Mucosa of gallbladder (tissue), 1 donor: ENCODE measurements at regions not wholly inside any gene's neighbourhood (a gene's known extent, or its start where the extent isn't known, plus 50 kb on each side); places are given as distances from the start of the nearest gene placed in this dataset.

Experiments
- DNase-seq: peaks from one replicate; pipeline ENCODE4 v3.0.0-alpha.2; 2020; ENCODE audit warnings: low spot score
- donor health status: DM: no; HTN: no; CAD: no.

GRCh38 chr2:239500574-239501550 is 100.0 kb upstream of the HDAC4 start:
- no peak for DNase-seq

- DNase-seq = no peak
These were observed 99.1 kb upstream of the HDAC4 start for GRCh38 chr2:239499726-239500573.

DNA sequence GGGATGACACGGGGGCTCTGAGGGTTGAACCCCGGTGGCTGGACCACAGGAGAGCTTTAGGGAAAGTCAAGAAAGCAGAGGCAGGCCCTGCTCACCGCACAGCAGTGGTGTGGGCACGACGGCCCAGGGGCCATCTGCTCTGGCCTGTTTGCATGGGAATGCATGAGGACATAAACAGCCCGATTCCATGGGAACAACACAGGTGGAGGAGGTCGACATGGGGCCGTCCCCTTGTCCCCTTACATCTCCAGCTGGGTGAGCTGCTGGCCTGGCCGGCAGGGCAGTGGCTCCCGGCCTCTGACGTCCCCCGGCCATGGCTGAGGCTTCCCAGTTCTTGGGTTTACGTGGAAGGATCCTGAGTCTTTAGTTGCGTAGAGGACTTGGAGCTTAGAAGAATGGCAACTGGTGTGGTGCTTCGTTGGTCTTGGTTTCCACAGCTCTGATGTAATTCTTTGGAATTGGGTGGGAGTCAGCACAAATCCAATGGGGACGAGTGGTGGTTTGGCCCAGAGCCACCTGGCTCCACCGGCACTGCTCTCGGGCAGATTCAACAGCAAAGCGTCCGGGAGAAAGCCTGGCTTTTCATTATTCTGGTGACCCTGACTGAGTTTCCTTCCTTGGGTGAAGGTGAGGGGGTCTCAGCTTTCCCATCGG is 98.3 kb upstream of the HDAC4 start:
- peak; percentile 57 for DNase-seq

- DNase-seq = no peak
These were observed 97.8 kb upstream of the HDAC4 start for GRCh38 chr2:239498576-239498975.

DNA sequence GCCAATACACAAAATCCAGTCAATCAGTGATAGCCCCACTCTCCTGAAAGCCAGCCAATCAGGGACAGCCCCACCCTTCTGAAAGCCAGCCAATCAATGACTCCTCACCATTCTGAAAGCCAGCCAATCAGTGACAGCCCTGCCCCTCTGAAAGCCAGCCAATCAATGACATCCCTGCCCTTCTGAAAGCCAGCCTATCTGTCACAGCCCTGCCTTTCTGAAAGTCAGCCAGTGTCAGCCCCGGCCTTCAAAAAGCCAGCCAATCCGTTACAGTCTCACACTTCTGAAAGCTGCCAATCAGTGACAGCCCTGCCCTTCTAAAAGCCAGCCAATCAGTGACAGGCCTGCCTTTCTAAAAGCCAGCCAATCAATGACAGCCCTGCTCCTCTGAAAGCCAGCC is 95.9 kb upstream of the HDAC4 start:
- peak; percentile 82 for DNase-seq

DNA sequence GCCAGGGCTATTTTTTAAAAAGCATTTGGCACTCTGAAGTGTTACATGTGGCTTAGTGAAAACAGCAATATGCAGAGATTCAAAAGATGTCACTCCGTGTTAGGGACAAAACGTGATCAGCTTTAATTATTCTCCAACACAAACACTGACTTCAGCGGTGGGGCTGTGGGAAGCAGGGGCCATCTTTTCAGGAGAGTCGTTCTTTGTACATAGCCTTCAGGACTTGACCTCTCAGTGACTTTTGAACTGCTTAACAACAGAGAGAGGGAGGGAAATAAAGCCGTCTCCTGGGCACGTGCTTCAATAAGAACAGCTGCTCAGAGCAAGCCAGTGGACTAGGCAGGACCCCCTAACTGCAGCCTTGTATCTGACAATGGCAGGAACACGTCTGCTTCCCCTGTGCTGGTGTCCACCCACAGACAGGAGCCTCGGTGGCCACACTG is 95.0 kb upstream of the HDAC4 start:
- no peak for DNase-seq

DNA sequence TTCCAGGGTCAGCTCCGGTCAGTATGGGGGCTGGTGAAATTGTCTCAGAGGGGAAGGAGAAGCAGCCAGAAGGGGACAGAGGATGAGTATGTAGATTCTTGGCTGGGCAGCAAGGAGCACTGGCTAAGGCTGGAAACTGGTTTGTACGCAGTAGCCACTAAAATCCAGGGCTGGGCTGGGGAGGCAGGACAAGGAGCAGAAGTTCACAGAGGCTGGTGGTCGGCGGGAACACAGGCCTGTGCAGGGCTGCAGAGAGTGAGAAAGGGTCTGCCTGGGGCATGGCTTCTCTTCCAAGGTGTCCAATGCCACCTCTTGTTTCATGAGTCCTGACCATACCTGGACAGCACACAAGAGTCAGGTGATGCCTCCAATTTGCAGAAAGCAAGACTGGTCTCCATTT is 94.4 kb upstream of the HDAC4 start:
- no peak for DNase-seq

DNA sequence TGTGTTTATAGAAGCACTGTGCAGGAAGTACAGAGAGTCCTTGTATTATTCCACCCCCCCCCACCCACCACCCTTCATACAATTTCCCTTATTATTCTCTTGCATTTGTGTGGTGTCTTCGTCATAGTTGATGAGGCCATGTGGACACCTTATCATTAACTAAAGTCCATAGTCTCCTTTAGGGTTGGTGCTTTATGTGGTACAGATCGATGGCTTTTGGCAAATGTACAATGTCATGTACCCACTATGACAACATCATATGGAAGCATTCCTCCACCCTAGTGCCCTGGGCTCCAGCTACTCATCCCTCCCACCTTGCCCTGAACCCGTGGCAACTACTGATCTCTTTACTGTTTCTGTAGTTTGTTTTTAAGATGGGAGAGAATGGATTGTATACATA is 93.8 kb upstream of the HDAC4 start:
- peak; percentile 81 for DNase-seq

DNA sequence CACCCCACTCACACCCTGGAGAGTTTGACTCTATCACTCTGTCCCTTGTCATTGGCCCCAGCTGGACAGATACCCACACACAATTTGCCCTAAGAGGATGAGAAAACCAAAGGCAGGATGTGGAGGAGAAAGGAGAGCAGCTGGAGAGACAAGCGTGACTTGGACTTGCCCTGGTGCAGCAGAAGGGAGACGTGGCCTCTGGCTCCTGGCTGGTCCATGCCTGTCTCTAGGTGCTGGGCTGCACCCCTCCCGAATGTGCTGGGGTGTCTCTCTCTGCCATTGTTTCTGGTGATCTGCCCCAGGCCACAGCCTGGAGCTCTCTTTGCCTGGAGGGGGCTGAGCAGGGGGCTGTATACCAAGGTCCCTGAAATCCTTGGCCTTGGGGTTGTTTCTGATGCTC is 88.7 kb upstream of the HDAC4 start:
- no peak for DNase-seq

- no peak for DNase-seq
These were observed 87.3 kb upstream of the HDAC4 start for GRCh38 chr2:239488125-239488524.

- DNase-seq = no peak
These were observed 86.5 kb upstream of the HDAC4 start for GRCh38 chr2:239487272-239487671.

- no peak for DNase-seq
These were observed 84.8 kb upstream of the HDAC4 start for GRCh38 chr2:239485622-239486021.

GRCh38 chr2:239484571-239485355 is 83.9 kb upstream of the HDAC4 start:
- DNase-seq = no peak

DNA sequence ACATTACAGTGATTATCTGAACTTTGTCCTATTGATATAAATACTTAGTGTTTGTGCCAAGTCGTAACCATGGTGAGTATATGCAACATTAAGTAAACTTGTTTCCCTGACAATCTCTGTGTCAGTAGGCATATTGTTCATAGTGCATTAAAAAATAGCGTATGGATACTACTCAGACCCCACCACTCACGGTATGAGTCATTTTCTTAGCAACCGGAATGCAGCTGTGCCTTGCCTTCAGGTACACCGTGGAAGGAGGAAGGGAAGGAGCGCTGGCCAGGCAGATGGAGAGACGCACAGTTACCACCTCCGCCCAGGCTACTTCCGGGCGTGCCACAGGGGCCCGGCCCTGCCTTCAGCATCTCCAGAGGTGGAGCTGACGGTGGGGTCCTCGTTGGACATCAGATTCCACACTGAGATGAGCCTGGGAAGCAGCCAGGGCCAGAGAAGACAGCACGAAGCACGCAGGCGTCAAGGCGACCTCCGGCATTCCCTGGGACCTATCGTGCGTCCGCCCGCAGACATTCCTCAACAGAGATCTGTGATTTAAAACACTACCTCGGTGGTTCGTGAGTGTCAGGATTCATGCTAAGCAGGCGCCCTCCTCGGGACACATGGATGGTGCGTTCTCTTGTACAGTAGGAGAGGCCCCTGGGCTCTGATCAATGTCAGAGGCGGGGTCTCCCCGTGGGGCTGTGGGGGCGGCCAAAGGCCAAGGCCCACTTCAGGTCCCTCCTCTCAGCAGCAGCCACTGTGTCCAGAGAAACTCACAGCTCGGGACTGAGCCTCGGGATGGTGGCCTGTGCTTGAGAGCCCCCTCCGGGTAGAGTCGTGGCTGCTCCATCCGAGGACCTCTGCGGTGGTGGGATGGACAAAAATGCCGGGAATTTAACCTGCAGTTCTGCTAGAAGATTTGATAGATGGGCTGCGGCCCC is 82.2 kb upstream of the HDAC4 start:
- DNase-seq = no peak

DNA sequence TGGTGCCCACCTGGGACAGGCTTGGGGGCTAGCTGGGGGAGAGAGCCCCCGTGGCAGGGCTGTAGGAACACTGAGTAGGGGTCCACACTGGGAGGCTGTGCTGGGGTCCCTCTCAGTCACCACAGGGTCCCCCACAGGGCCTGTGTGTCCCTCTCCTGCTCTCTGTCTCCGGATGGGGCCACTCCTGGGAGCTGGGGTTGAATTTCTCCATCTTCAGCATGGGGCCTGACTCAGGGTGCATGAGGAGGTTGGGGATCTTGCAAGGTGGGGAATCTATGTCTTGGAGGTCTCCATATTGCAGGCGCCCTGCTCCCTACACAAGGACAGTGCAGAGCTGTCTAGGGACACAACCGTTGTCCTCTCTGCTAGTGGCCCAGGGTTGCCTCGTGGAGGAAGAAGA is 78.7 kb upstream of the HDAC4 start:
- DNase-seq = no peak

GRCh38 chr2:239477591-239477990 is 76.8 kb upstream of the HDAC4 start:
- DNase-seq = no peak

DNA sequence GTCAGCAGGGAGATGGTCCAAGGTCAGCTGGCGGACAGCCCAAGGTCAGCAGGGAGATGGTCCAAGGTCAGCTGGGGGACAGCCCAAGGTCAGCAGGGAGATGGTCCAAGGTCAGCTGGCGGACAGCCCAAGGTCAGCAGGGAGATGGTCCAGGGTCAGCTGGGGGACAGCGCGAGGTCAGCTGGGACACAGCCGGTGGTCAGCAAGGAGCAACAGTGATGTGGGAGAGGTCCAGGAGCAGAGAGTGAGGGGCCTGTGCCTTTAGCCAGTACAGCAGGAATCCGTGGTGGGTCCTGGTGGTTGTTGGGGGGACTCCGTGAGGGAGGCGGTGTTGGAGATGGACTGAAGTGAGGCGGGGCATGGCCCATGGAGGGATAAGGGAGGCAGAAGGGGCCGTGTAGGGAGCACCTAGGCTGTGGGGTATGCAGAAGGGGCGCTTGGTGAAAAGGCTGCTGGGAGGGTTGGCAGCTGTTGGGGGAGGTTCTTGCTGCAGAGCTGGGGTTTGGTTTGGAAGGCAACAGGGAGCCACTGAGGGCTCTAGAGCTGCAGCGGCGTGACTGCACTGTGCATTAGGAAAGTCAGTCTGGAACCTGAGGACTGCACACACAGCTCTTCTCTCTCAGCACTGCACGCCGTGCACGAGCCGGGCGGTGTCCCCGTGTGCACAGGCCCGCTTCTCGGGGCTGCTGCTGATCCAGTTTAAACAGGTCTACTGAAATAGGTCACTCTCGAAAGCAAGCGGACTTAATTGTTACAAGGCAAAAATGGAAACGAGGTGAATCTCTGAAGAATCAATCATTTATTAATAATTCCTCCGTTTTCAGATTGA is 76.2 kb upstream of the HDAC4 start:
- no peak for DNase-seq

DNA sequence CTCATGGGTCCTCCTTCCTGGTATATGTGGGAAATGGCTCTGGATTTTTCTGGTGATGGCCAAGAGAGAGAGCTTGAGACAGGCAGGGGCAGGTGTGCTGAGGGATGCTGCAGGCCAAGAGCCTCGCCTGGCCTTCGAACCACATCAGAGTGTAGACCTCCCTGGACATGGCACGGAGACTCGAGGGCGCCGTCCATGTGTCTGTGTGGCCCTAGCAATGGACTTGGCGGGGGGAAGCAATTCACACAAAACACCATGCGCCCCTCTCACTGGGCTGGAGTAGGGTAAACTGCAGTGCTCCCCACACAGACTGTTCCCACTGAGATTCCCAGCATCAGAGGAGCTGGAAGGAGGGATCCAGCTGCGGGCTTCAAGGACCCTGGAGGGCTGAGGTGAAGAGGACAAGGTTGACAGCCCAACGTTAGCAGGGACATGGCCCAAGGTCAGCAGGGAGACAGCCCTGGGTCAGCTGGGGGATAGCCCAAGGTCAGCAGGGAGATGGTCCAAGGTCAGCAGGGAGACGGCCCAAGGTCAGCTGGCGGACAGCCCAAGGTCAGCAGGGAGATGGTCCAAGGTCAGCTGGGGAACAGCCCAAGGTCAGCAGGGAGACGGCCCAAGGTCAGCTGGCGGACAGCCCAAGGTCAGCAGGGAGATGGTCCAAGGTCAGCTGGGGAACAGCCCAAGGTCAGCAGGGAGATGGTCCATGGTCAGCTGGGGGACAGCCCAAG is 75.4 kb upstream of the HDAC4 start:
- DNase-seq = no peak
